Hepatocyte (in vitro differentiated cells): ENCODE measurements at regions not wholly inside any gene's neighbourhood (a gene's known extent, or its start where the extent isn't known, plus 50 kb on each side); places are given as distances from the start of the nearest gene placed in this dataset.

Experiments used
- EZH2 ChIP-seq: fragments of 200-600 bp; sonication (generic); IDR thresholded peaks from 2 replicates; pipeline ENCODE4 v1.6.1; 2016; ENCODE audit warnings: antibody characterized with exemption, mild to moderate bottlenecking, borderline replicate concordance
- TF ChIP-seq, protein P1 (sequence below): fragments of 200-600 bp; sonication (generic); IDR thresholded peaks from 2 replicates; pipeline ENCODE4 v1.5.1; 2016; ENCODE audit warnings: antibody characterized with exemption, mild to moderate bottlenecking; ENCODE audit not compliant: poor library complexity

- TF ChIP-seq EZH2, result no peak
- TF ChIP-seq, protein P1, sequence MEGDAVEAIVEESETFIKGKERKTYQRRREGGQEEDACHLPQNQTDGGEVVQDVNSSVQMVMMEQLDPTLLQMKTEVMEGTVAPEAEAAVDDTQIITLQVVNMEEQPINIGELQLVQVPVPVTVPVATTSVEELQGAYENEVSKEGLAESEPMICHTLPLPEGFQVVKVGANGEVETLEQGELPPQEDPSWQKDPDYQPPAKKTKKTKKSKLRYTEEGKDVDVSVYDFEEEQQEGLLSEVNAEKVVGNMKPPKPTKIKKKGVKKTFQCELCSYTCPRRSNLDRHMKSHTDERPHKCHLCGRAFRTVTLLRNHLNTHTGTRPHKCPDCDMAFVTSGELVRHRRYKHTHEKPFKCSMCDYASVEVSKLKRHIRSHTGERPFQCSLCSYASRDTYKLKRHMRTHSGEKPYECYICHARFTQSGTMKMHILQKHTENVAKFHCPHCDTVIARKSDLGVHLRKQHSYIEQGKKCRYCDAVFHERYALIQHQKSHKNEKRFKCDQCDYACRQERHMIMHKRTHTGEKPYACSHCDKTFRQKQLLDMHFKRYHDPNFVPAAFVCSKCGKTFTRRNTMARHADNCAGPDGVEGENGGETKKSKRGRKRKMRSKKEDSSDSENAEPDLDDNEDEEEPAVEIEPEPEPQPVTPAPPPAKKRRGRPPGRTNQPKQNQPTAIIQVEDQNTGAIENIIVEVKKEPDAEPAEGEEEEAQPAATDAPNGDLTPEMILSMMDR, result no peak
Observed at GRCh38 chr11:109329716-109330115, 92.3 kb upstream of the C11orf87 start.
